Vagina (tissue), 2 donors: ENCODE measurements at regions not wholly inside any gene's neighbourhood (a gene's known extent, or its start where the extent isn't known, plus 50 kb on each side); places are given as distances from the start of the nearest gene placed in this dataset.

Source experiments
- POLR2A ChIP-seq, 2 donors: fragments of 450-650 bp; IDR thresholded peaks; one replicate each; pipeline ENCODE4 v1.6.1; 2017; ENCODE audit warnings: antibody characterized with exemption in 2 of 2, mild to moderate bottlenecking in 2 of 2, moderate library complexity in 2 of 2
- POLR2AphosphoS5 ChIP-seq, 2 donors: sonication (generic); formaldehyde crosslinking; IDR thresholded peaks; one replicate each; pipeline ENCODE4 v1.9.0; 2017; ENCODE audit warnings: antibody characterized with exemption in 2 of 2, mild to moderate bottlenecking in 2 of 2, low read depth in 1 of 2; ENCODE audit not compliant: insufficient read depth in 1 of 2

DNA sequence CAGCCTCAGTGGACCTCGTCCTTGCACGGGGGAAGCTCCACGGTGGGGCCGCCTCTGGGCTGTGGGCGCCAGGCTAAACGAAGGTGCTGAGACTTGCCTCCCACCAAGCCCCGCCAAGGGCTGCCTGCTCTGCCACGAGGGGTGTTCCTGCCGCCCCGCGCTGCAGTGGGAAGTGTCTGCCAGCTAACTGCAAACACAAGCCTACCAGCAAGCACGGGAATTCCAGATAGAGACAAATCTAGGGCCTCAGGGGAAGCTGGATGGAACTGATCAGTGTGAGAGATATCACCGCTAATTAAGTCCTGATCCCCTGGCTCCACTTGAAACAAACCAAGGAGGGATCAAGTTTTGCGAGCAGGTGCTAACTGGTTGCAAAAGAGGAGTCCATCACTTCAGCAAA lies 181.6 kb upstream of the LEF1 start:
- TF ChIP-seq POLR2AphosphoS5 (IDR thresholded peaks at IDR 0.05; ENCODE audit: insufficient read depth in 1 of 2, low read depth in 1 of 2) (no peak), POLR2A (IDR thresholded peaks at IDR 0.05) (no peak)
